ENCODE measurements at regions not wholly inside any gene's neighbourhood (a gene's known extent, or its start where the extent isn't known, plus 50 kb on each side); places are given as distances from the start of the nearest gene placed in this dataset.

DNA sequence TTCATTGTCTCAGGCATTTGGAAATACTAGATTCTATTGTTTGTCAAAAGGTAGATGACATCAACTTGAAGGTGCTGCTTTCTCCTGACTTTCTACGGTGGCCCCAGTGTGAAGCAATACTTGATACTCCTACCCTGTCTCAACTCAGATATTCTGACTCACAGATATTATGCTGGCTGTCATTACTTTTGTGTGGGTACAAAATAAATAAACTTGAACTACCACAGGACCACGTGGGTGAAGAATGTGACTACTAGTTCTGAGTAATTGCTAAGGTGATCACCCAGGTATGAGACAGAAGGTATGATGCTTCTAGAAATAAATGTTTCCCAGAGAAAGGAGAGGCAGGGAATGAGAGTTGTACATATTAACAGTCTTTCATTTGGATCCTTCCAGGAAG is 275.3 kb upstream of the SPOCK3 start:
- DNase-seq: no peak

DNA sequence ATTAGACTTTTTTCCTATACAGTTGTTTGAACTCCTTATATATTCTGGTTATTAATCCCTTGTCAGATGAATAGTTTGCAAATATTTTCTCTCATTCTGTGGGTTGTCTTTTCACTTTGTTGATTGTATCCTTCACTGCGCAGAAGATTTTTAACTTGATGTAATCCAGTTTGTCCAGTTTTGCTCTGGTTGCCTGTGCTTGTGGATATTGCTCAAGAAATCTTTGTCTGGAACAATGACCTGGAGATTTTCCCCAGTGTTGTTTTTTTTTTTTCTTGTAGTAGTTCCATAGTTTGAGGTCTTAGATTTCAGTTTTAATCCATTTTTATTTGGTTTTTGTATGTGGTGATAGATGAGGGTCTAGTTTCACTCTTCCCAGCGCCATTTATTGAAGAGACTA is 289.8 kb upstream of the SPOCK3 start:
- no peak for DNase-seq

DNA sequence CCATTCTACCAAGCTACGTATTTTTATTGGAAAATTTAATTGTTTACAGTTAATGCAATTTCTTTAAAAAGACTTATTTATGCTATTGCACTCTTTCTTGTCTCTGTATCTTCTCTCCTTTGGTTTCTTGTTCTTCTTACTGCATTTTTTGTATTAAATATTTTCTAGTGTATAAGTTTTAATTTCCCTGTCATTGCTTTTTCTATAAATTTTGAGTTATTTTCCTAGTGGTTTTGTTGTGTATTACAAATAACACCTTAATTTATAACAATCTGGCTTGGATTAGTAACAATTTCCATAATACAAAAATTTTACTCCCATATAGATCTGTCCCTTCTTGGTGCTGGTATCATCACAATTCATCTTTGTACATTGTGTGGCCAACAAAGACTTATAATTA is 303.5 kb upstream of the SPOCK3 start:
- no peak for DNase-seq

- no peak for DNase-seq
These were observed 307.0 kb upstream of the SPOCK3 start for GRCh38 chr4:167541286-167541685.

DNA sequence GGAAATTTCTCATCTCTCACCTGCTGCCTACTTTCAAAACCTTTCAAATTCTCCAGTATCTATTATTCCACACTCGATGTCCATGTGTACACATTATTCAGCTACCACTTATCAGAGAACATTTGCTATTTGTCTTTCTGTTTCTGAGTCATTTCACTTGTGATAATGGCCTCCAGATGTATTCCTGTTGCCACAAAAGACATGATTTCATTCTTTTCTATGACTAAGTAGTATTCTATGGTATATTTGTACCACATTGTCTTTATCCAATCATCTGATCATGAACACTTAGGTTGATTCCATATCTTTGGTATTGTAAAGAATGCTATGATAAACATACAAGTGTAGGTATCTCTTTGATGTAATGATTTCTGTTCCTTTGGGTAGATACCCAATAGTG is 310.1 kb upstream of the SPOCK3 start:
- DNase-seq: no peak

- no peak for DNase-seq
These were observed 315.7 kb upstream of the SPOCK3 start for GRCh38 chr4:167550021-167550420.

DNA sequence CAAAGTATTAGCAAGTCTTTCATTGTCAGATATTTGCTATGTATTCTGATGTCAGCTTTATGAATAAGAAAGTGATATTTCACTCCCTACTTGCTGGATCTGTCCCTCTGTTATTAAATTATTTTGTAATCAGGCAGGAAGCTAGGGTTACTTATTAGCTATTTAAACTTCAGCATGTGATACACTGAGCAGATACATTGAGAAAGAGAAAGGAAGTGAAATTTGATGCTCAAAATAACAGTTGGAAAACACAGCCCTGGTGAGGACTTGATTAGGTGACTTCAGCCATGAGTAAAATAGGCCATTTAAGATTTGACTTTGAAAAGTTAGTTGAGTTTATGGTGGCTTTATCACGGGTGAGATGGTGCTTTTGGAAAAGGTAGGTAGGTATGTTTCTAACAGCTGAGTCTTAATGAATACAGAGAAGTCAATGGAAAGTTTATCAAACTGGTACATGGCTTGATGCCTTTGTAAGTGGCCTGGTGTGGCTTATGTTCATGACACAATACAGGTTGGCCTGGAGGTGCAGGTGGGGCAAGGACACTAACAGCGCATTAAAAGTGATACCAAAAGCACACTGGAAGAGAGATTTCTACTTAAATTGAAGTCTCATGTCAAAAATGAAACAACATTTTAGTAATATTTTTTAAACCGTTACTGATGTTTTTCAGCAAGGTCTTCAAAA is 321.2 kb upstream of the SPOCK3 start:
- no peak for DNase-seq

- DNase-seq: no peak
These were observed 344.6 kb upstream of the SPOCK3 start for GRCh38 chr4:167578906-167579305.

DNA sequence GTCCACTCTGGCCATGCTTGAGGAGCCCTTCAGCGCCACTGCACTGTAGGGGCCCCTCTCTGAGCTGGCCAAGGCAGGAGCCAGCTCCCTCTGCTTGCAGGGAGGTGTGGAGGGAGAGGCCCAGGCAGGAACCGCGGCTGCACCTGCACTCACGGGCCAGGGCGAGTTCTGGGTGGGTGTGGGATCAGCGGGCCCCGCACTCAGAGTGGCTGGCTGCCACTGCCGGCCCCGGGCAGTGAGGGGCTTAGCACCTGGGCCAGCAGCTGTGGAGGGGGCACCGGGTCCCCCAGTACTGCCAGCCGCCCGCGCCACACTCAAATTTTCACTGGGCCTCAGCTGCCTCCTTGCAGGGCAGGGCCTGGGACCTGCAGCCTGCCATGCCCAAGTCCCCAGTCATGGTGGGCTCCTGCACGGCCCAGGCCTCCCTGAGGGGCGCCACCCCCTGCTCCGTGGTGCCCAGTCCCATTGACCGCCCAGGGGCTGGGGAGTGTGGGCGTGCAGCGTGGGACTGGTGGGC is 347.2 kb upstream of the SPOCK3 start:
- no peak for DNase-seq

DNA sequence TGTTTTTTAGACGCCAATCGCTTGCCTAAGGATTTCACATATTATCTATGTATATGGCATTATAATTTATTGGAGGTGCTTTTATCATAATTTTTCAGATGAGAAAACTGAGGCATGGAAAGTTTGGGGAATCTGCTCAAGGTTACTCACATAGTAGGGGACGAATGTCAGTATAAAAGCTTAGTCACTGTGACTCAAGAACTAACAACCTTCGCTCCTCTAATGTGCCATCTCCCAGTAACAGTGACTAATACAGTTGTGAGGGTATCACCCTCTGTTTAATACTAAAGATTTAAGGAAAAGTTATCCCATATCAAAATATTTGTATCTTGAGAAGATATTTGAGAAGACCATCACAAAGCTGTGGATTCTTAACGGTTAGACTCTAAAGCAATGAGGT is 353.1 kb upstream of the SPOCK3 start:
- DNase-seq: no peak

- no peak for DNase-seq
These were observed 361.6 kb upstream of the SPOCK3 start for GRCh38 chr4:167595898-167596297.

DNA sequence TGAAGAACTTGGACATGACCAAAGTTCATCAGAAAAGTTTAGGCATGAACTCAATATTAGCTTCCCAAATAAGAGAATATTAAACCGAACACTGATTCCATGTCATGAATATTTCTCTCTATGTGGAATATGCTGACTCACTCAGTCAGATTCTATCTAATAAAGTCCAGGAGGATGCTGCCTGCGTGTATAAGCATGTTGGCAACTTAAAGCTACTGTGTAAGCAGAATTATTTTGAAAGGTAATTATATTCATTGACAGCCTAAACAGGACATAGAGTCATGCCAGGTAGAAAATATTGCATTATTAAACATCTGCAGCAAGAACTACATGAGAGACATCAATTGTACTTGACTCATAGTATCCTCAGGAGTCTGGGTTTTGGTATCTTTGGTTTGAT is 367.9 kb upstream of the SPOCK3 start:
- no peak for DNase-seq

DNA sequence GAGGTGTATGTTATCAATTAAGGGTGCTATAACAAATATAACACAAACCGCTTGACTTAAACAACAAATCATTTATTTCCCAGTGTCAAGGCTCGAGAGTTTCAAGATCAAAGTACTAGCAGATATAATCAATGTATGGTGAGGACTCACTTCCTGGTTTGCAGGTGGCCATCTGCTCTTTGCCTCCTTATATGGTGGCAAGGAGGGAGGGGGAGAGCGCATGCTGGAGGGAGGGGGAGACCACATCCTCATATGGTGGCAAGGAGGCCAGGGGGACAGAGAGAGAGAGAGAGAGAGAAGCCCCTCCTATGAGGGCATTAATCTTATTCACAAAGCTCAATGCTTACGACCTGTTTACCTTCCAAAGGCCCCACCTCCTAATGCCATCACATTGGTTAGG is 372.3 kb upstream of the SPOCK3 start:
- DNase-seq: no peak

- no peak for DNase-seq
These were observed 379.1 kb upstream of the SPOCK3 start for GRCh38 chr4:167613381-167613780.

- DNase-seq: no peak
These were observed 380.6 kb upstream of the SPOCK3 start for GRCh38 chr4:167614866-167615265.

DNA sequence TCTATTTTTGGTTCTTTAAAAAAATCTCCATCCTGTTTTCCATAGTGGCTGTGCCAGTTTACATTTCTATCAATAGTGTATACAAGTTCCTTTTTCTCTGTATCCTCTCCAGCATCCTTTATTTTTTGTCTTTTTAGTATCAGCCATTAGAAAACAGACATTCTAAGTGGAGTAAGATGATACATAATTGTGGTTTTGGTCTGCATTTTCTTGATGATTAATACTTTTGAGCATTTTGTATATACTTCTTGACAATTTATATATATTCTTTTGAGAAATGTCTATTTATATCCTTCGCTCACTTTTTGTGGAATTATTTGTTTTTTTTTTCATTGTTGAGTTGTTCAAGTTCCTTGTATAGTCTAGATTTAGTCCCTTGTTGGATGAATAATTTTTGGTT is 382.2 kb upstream of the SPOCK3 start:
- no peak for DNase-seq

GRCh38 chr4:167622481-167623240 is 388.4 kb upstream of the SPOCK3 start:
- DNase-seq: peak; percentile 75

DNA sequence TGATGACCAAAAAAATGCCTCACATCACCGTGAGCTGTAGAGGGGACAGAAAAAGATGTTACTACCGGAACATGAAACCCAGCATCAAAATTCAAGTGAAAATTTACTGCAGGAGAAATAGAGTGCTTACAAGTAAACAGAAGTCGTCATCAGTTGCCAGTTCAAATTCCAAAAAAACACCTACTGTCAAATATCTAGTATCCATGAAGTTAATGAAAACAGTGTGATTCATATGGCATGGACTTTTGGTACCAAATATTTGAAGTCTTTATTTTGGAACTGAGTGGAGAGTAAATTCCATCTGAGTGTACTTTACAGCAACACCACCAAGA is 388.9 kb upstream of the SPOCK3 start:
- DNase-seq: no peak

- DNase-seq: no peak
These were observed 395.0 kb upstream of the SPOCK3 start for GRCh38 chr4:167629272-167629671.

DNA sequence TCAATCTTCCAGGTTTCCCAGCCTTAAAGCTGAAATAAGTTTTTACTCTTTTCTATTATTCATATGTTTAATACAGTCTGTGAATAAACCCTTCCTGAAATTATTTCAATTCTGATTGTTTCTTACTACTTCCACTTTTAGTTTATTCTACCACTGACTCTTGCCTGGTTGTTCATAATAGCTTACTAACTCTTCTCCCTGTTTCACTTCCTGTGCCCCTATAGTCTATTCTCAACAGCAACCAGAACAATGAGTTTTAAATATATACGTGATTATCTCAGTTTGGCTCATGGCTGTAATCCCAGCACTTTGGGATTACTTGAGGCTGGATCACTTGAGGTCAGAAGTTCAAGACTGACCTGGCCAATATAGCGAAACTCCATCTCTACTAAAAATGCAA is 408.0 kb upstream of the SPOCK3 start:
- no peak for DNase-seq

GRCh38 chr4:167645358-167645757 is 411.1 kb upstream of the SPOCK3 start:
- DNase-seq: no peak

- DNase-seq: no peak
These were observed 418.0 kb upstream of the SPOCK3 start for GRCh38 chr4:167652267-167652666.

DNA sequence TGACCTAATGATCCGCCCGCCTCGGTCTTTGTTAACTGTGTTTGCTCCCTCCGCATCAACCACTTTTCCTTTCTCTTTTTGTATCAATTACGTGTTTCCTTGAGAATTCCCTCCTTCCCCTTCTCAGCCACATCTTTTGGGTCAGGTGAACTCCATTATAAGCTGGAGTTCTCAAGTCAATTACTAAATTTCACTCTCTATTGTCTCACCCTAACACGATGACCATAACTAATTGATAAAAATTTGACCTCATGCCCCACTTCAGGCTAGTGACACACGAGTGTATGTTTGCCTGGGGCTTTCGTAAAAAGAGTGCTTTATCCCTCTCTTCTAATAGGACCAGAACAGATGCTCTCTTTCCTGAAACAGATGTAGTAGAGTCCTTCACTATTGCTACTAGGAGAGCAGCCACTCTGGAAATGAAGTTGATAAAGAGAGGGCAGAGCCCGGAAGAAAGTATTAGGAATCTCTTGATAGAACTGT is 403.6 kb upstream of the ANXA10 start:
- no peak for DNase-seq

- no peak for DNase-seq
These were observed 389.9 kb upstream of the ANXA10 start for GRCh38 chr4:167702391-167702790.

DNA sequence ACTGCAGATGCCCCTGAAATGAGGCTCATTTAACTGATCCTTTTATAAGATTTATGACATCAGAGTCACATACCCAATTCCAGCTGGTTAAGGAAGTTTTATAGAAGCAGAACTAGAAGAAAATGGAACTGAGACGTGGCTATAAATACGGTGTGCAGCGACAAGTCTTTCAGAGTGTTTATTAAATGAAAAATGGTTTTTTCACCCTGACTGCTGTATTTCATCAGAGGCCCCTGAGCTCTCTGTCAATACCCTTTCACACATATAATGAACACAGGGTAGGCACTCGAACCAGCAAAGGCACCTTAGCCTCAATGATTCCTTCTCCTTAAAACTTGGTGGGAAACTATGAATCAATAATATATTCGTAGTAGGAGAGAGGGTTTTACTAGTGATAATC is 380.8 kb upstream of the ANXA10 start:
- DNase-seq: no peak

Measured in islet precursor cell (in vitro differentiated cells).